ENCODE measurements at regions not wholly inside any gene's neighbourhood (a gene's known extent, or its start where the extent isn't known, plus 50 kb on each side); places are given as distances from the start of the nearest gene placed in this dataset.

GRCh38 chr21:27043377-27043776 is 76.5 kb upstream of the ADAMTS5 start:
- Histone ChIP-seq H3K9me2 (ENCODE audit: insufficient read depth) (no peaks in the 10 kb centered on the region), H3K4me3 (no peak overlapping the region), H3K36me3 (ENCODE audit: insufficient read depth) (no peaks in the 10 kb centered on the region), H3K79me2 (replicated peaks; ENCODE audit: insufficient read depth) (no peaks in the 10 kb centered on the region), H3K27me3 (ENCODE audit: insufficient read depth) (no peaks in the 10 kb centered on the region), H3K27ac (ENCODE audit: low read depth) (no peak overlapping the region), H3K4me1 (ENCODE audit: insufficient read depth) (no peaks in the 10 kb centered on the region), H3K4me2 (no peak overlapping the region), H2AFZ (no peak overlapping the region), H4K20me1 (replicated peaks; ENCODE audit: insufficient read depth) (no peaks in the 10 kb centered on the region), H3F3A (replicated peaks; ENCODE audit: low read depth) (no peaks in the 10 kb centered on the region)
- peaks cover 2% of the 10 kb centered on the region for H3K27me3 Mint-ChIP-seq (ENCODE audit: insufficient read depth, low read depth, poor library complexity)
- no peak overlapping the region for H3K27ac Mint-ChIP-seq
- TF ChIP-seq NANOG (IDR thresholded peaks at IDR 0.05; ENCODE audit: borderline replicate concordance) (no peak), EZH2phosphoT487 (IDR thresholded peaks at IDR 0.05; ENCODE audit: unreplicated experiment) (no peak), POLR2AphosphoS5 (IDR thresholded peaks at IDR 0.05; ENCODE audit: low read depth) (no peak), STAT1 (IDR thresholded peaks at IDR 0.05; ENCODE audit: unreplicated experiment) (no peak), CREB1 (CRISPR knock-in tag; IDR thresholded peaks at IDR 0.05; ENCODE audit: low read depth) (no peak), REST (IDR thresholded peaks at IDR 0.05; ENCODE audit: unreplicated experiment) (no peak), ZNF331 (CRISPR knock-in tag; IDR thresholded peaks at IDR 0.05; ENCODE audit: low read depth) (no peak), ZNF462 (CRISPR knock-in tag; IDR thresholded peaks at IDR 0.05) (no peak), JUNB (IDR thresholded peaks at IDR 0.05; ENCODE audit: unreplicated experiment) (no peak), ETS1 (IDR thresholded peaks at IDR 0.05) (no peak), CTCF (conservative IDR thresholded peaks at IDR 0.05; ENCODE audit: low read depth in 2 of 2) (no peak), EZH2 (IDR thresholded peaks at IDR 0.05; ENCODE audit: low read depth, unreplicated experiment) (no peak), ZNF114 (CRISPR knock-in tag; IDR thresholded peaks at IDR 0.05) (no peak)
- H3K36me3 Mint-ChIP-seq (ENCODE audit: low read depth): no peaks in the 10 kb centered on the region
- peak; percentile 44 for ATAC-seq
- H3K4me3 Mint-ChIP-seq: no peak overlapping the region
- DNase-seq (ENCODE audit: low spot score): peak; percentile 32
- no peaks in the 10 kb centered on the region for H3K9me3 Mint-ChIP-seq
- H3K4me1 Mint-ChIP-seq: peaks cover 18% of the 10 kb centered on the region

All from GM23338 (cell line).